Gastroesophageal sphincter (tissue), 3 donors: ENCODE measurements at regions not wholly inside any gene's neighbourhood (a gene's known extent, or its start where the extent isn't known, plus 50 kb on each side); places are given as distances from the start of the nearest gene placed in this dataset.

Source experiments
- POLR2AphosphoS5 ChIP-seq: sonication (generic); formaldehyde crosslinking; IDR thresholded peaks from one replicate; pipeline ENCODE4 v1.6.1; 2017; ENCODE audit warnings: antibody characterized with exemption
- TF ChIP-seq, protein P1 (sequence below), 4 experiments: fragments of 200-600 bp in 2 of 4; fragments of 450-650 bp in 2 of 4; sonication (generic) in 1 of 4; IDR thresholded peaks; one replicate each; pipeline ENCODE4 v1.5.1; 2017 to 2019; ENCODE audit warnings: antibody characterized with exemption in 4 of 4, mild to moderate bottlenecking in 2 of 4, moderate library complexity in 2 of 4

DNA sequence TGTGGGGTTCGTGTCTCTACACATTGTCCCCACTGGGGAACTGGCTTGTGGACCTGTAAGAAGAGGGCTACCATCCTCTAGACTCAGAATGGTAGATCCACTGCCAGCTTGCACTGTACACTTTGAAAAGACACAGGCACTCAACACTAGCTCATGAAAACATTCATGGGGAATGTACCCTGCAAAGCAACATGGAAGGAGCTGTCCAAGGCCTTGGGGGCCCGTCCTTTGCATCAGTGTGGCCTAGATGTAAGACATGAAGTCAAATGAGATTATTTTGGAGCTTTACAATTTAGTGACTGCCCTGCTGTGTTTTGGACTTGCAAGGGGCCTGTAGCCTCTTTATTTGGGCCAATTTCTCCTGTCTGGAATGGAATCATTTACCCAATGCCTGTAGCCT is 399.0 kb upstream of the PCDH15 start:
- no peak for TF ChIP-seq POLR2AphosphoS5
- TF ChIP-seq, protein P1, sequence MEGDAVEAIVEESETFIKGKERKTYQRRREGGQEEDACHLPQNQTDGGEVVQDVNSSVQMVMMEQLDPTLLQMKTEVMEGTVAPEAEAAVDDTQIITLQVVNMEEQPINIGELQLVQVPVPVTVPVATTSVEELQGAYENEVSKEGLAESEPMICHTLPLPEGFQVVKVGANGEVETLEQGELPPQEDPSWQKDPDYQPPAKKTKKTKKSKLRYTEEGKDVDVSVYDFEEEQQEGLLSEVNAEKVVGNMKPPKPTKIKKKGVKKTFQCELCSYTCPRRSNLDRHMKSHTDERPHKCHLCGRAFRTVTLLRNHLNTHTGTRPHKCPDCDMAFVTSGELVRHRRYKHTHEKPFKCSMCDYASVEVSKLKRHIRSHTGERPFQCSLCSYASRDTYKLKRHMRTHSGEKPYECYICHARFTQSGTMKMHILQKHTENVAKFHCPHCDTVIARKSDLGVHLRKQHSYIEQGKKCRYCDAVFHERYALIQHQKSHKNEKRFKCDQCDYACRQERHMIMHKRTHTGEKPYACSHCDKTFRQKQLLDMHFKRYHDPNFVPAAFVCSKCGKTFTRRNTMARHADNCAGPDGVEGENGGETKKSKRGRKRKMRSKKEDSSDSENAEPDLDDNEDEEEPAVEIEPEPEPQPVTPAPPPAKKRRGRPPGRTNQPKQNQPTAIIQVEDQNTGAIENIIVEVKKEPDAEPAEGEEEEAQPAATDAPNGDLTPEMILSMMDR (IDR thresholded peaks at IDR 0.05): no peak
